GM19324 (cell line): ENCODE measurements at regions not wholly inside any gene's neighbourhood (a gene's known extent, or its start where the extent isn't known, plus 50 kb on each side); places are given as distances from the start of the nearest gene placed in this dataset.

ENCODE experiments used
- ATAC-seq: cut with Tn5 transposase; IDR thresholded peaks from one replicate; pipeline ENCODE4 v1.9.1; 2021; ENCODE audit warnings: mild to moderate bottlenecking, moderate library complexity; ENCODE audit not compliant: unreplicated experiment, low FRiP score

GRCh38 chr1:165036403-165036802 lies 320.1 kb downstream of the LMX1A start:
- ATAC-seq = no peak

GRCh38 chr1:165034136-165034809 lies 322.2 kb downstream of the LMX1A start:
- ATAC-seq = no peak

- no peak for ATAC-seq
These were observed 325.5 kb downstream of the LMX1A start for GRCh38 chr1:165031001-165031400.

GRCh38 chr1:165025805-165026204 lies 330.7 kb downstream of the LMX1A start:
- no peak for ATAC-seq

- no peak for ATAC-seq
These were observed 341.8 kb downstream of the LMX1A start for GRCh38 chr1:165014753-165015152.

- ATAC-seq = no peak
These were observed 344.5 kb downstream of the LMX1A start for GRCh38 chr1:165011991-165012531.

- no peak for ATAC-seq
These were observed 345.3 kb downstream of the LMX1A start for GRCh38 chr1:165011186-165011585.

GRCh38 chr1:165010418-165011070 lies 346.0 kb downstream of the LMX1A start:
- ATAC-seq = no peak

- ATAC-seq = no peak
These were observed 349.7 kb downstream of the LMX1A start for GRCh38 chr1:165006831-165007230.

- ATAC-seq = no peak
These were observed 357.4 kb downstream of the LMX1A start for GRCh38 chr1:164999146-164999545.

GRCh38 chr1:164991763-164992314 lies 364.7 kb downstream of the LMX1A start:
- no peak for ATAC-seq

GRCh38 chr1:164983023-164983650 lies 373.4 kb downstream of the LMX1A start:
- ATAC-seq = no peak

GRCh38 chr1:164982545-164982944 lies 374.0 kb downstream of the LMX1A start:
- no peak for ATAC-seq

GRCh38 chr1:164977561-164977960 lies 379.0 kb downstream of the LMX1A start:
- ATAC-seq = no peak

- no peak for ATAC-seq
These were observed 384.5 kb downstream of the LMX1A start for GRCh38 chr1:164971921-164972415.

GRCh38 chr1:164971391-164971790 lies 385.1 kb downstream of the LMX1A start:
- ATAC-seq = no peak

GRCh38 chr1:164969253-164969652 lies 387.3 kb downstream of the LMX1A start:
- ATAC-seq = no peak

GRCh38 chr1:164967300-164967699 lies 389.2 kb downstream of the LMX1A start:
- ATAC-seq = no peak

- no peak for ATAC-seq
These were observed 394.8 kb downstream of the LMX1A start for GRCh38 chr1:164961715-164962114.

GRCh38 chr1:164958982-164959768 lies 397.3 kb downstream of the LMX1A start:
- no peak for ATAC-seq
